ENCODE measurements at regions not wholly inside any gene's neighbourhood (a gene's known extent, or its start where the extent isn't known, plus 50 kb on each side); places are given as distances from the start of the nearest gene placed in this dataset.

DNA sequence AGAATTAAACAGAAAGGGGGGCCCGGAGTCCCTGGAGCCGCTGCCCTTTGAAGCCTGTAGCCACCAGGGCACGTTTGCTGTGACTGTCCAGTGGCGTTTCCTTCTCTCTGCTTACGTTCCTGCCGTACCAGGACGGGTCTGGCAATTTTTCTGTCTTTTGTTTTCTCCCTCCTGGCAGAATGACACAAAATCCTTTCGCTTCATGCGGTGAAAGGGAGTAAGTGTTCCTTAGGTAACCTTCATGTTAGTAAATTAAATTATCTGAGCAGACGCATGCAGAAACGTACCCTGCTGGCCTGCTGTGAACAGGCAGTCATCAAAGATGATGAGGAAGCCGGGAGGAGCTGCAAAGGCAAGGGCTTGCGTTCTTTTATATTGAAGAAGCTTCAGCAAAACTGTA, 299.3 kb upstream of the ARGLU1 start:
- no peak for DNase-seq (ENCODE audit: low read depth)

DNA sequence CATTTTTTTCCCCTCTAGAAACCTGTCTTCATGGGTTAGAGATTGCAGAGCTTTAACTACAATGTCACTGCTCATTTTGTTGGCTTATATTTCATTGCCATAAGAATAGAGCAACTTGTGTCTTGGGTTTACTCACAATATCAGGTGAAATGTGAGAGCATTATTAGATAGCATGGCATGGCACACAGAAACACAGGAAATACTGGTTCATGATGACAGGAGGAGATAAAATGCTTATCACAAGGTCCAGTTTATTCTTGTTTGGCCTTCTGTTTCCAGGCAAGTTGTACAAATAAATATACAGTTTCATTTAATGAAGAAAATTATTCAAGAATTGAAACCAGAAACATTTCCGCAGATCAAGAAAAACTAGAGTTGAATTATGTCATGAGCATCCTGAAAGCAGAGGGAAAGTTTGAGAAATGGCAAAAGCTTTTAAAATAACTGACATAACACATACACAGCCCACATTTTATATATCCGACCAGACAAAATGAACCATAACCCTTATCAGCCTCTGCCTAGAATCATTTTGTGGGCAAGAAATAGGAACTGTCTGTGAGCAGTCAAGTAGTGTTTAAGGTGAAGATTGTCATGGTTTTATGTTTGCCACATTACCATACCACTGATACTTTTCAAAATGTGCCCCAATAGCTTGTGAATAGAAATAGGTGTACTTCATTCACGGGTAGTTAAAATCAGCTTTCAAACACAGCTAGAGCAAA, 297.9 kb upstream of the ARGLU1 start:
- DNase-seq (ENCODE audit: low read depth): no peak

DNA sequence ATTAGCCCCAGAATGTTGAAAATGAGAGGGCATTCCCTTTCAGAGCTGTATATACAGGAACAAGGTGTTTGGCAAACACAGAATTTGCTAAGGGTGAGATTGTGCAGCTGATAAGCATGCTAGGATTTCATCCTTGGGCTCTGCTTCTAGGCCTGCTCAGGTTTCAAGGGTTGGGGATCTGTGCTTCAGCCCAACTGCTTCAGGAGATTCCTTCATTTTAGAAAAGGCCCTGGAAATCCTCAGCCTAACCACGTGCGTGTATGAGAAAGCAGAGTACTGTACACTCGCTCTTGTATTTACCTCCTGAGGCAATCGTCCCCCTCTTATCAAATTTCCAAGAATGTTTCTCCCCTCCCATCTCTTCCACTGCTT, 291.6 kb upstream of the ARGLU1 start:
- no peak for DNase-seq (ENCODE audit: low read depth)

DNA sequence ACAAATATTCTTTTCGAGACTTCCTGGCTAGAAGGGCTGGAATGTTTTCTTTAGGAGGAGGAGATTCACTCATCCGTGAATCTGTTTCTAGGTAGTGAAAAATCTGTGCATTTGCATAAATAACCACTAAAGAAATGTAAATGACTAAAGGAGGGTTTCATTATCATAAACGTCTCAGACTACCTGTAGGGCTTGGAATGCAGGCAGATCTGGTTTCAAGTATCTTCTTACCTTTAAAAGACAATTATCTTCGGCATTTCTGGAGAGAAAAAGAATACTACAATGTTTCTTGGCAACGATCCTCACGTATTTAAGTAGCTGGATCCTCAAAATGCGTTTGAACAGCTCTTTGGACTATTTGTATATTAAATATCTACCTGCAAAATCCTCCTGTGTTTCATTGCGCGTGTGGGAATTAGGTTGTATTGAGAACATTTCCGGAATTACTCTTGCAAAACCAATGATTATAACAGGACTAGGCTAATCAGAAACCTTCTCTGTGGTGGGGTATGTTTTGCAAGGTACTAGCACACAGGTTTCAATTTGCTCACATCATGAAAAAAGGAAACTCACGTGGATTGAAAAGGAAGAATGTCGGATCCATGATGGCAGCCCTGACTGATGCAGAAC, 291.1 kb upstream of the ARGLU1 start:
- DNase-seq (ENCODE audit: low read depth): no peak

DNA sequence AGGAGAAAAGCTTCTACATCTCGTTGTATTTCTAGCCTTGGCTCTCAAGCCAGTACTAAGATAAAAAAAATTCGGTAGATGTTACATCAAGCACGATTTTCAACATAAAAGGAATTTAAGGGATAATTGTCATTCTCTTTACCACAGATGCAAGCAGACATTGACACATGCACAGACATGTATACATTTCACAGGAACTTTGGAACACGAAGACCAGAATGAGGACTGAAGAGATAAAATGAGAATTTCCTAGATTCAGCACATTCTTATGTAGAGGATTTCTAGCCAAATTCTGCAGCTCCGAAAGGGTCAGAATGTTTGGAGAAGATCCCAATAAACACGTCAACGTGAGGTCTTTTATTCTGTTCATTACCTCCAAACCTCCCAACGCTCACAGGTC, 284.5 kb upstream of the ARGLU1 start:
- no peak for DNase-seq (ENCODE audit: low read depth)

DNA sequence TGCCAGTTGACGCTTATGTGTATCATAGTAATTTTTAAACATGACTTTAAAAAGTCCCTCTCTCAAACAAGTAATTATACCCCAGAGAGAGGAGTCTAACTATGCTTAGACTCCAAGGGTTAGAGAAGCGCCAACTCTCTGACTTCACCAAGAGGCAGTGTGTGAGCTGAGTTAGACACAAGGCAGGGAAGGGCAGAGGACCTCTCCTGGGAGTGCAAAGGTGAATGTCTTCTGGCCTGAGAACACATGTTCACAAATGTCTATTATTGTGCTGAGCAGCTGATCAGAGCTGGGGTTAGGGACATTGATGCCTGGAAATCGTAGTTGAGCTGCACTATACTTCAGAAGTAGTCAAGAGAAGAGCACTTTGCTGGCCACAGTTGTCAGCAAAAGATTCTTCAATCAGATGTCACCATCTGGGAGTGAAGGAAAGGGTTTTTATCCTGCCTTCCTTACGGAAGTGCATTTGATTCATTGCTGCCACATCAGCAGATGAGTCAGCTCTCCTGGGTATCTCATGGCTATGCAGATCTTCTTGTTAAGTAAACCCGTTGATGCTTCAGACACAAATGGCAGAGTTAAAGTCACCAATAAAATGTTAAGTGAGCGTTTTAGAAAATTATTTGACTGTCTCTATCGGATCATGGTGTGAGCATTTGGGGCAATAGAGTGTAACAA, 283.2 kb upstream of the ARGLU1 start:
- no peak for DNase-seq (ENCODE audit: low read depth)

DNA sequence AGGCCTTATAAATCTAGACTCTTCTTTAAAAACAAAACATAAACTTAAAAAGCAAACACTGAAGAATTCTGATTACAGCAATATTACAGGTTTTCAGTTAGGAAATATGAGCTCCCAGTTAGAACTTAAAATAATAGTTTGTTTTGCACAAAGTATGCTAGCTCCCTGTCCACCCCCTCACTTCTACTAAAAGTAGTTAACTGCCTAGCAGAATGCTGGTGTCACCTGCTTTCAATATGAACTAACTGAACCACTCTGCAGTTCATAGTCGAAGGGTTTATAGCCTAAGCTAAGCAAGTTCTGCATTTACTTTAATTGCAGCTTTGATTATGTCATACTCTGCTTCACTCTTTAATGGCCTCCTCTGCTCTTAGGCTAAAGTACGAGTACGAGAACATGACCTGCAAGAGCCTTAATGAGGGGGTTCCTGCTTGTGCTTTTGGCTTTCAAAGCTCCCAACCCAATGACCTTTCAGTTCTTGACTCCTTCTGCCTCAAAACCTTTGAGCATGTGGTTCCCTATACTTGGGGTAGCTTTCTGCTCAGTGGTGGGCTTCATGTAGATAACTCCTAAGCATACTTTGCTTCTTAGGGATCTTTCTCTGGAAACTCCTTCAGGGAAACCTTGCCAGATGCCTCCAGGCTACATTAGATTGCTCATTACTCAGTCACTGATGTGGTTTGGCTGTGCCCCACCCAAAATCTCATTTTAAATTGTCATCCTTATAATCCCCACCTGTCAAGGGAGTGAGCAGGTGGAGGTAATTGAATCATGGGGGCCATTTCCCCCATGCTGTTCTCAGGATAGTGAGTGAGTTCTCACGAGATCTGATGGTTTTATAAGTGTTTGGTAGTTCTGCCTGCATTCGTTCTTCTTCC, 278.9 kb upstream of the ARGLU1 start:
- no peak for DNase-seq (ENCODE audit: low read depth)

DNA sequence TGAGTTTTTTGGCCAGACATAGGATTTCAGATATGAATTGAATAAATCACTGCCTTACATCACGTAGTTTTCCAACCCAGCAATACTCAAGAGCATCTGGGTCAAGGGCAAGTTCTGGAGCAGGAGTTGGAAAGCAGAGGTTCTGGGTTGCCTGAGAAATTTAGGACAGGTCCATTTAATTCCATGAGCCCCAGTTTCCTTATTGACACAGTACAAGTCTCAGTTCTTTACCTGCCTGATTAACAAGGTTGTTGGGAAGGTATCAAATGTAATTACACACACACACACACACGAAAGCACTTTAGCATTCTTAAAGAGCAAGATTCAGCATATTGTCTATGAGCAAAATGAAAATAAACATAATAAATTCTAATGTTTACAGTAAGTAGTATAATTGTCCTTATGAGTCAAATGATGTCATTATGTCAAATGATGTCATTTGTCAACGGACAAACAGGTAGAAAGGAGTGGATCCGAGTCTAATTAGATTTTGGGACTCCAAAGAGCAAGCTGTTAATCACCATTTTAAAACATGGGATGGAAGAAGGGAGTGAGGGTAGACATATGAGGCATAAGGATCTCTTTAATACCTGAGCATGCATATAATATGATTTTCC, 268.4 kb upstream of the ARGLU1 start:
- no peak for DNase-seq (ENCODE audit: low read depth)

DNA sequence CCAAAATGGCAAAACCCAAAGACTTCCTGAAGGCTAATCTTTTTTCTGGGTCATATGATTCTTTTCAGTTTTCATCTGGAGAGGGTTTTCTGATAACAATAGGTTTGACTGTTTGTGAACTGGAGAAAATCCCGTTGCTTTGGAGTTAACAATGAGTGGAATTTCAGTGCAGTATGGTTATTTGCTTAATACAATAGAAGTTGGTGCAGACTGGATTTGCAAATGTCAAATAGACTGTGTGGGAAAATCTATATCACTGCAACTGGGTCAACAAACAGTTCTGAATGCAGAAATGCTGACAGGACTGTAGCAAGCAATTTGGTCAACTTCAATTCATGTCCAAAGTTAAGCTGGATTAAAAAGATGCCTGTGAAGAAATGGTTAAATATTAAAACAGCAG, 267.5 kb upstream of the ARGLU1 start:
- DNase-seq (ENCODE audit: low read depth): no peak

DNA sequence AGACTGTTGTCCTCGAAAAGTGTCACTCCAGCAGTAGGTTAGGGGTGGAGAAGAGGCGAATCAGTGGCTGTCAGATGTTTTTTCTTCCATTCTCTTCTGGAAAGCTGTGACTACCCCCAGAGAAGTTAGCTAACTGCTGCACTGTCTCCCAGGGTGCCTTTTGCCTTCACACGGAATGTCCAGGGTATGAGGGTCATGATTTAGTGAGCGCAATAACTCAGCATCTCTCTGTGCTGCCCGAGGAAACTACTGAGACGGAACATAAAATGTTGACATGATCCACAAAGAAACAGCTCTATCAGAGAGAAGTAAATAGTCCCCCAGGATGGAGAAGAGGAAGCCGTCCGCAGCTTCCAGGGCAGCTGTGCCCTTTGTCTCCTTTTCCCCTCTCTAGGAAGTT, 254.0 kb upstream of the ARGLU1 start:
- no peak for DNase-seq (ENCODE audit: low read depth)

DNA sequence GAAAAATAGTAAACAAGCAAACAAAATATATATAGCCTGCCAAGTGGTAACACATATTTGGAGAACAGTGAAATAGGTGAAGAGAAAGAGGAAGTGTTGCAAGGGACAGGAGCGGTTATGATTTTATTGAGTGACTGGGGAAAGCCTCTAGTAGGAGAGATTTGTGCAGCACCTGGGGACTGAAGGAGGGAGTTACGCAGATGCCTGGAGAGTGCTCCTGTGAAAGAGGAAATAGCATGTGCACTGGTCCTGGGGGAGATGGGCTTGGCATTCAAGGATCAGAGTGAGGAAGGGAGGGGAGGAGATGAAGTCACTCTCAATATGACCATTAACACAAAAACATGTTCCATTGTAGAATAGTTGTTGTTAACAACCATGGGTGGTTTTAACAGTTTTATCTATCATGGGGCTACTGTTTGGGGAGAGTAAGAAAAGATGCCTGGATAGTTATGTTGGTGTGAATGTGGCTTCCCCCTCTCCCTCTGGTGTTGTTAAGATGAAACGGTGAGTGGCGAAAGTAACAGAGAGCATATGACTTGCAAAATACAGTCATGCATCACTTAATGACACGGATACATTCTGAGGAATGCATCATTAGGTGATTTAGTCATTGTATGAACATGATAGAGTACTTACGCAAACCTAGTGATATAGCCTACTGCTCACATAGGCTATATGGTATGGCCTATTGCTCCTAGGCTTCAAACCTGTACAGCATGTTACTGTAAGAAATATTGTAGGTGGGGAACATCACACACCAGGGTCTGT, 251.7 kb upstream of the ARGLU1 start:
- no peak for DNase-seq (ENCODE audit: low read depth)

DNA sequence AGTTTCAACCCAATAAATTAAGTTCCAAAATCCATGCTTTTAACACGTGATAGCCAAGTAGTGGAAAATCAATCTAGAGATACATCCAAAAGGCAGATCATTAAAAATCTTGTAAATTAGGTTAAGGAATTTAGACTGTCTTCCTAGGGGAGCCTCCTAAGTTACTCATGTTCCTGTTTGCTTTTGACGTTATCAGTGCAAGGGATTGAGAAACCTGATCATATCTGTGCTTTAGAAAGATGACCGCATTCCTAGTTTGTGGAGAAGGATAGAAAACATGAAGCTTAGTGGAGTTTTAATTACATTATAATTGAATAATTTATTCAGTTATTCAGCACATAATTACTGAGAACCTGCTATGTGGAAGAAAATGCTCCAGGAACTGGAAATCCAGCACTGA, 251.0 kb upstream of the ARGLU1 start:
- DNase-seq (ENCODE audit: low read depth): no peak

DNA sequence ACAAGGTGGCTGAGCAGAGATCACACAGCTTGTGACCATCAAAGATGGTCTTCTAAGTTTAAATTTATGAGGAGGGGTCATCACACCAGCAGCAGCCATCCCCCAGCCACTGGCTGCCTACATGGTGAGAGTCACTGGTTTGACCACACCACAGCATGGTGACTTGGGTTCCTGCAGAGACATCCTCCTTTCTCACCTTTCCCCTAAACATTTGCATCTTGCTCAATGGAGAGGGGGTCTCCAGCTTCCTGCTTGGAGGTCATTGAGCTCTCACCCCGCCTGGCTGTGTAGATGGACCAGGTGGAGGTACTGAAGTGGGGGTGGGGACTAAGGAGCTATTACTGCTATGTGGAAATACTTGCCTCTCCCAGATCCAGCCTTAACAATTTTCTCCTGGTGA, 247.6 kb upstream of the ARGLU1 start:
- DNase-seq (ENCODE audit: low read depth): no peak

DNA sequence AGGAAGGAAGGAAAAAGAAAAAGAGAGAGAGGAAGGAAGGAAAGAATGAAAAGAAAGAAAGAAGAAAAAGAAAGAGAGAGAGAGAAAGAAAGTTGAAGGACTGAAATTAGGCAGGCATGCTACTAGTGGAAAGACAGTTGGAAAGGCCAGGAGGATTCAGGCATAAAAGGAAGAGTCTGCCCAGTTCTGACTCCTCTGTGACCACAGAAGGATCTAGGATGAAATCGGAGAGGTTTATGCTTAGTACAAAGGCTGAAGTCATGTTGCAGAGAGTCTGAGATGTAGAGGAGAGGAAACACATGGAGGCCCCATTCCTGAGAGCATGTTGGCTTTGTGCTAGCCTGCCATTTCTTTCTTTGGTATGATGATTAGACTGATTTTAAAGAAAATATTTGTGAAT, 246.5 kb upstream of the ARGLU1 start:
- DNase-seq (ENCODE audit: low read depth): no peak

DNA sequence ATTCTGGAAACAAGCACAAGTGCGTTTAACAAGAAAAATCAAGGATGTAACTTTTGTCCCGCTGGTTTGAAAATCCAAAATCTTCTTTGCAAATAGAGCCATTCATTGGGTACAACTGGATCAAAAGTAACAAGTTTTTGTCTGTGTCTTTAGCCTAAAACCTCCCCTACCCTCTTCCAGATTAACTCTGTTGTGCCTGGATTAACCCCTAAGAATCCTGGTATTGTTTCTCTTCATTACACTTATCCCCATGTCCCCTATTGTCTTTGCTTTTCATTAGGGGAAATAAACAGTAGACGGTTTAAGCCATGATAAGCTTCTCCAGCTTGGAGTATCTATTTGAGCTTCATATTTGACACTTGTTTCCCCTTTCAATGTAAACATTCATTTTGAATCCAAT, 242.1 kb upstream of the ARGLU1 start:
- DNase-seq (ENCODE audit: low read depth): no peak

DNA sequence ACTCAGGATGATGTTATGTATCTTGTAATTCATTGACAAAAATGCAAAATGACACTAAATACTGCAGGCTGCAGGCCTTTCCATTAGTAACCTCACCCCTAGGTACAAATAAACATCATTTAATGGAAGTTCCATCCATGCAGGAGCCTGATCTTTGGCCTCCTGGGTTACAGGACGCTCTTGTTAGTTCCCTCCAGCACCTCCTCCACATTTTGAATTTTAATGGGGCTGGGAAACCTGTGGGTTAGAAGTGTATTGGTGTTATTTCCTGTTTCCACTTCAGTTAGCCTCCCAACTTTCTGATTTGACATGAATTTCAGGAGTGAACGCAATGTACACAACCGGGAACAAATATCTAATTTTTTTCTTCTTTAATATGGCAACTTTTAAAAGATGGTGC, 237.1 kb upstream of the ARGLU1 start:
- DNase-seq (ENCODE audit: low read depth): no peak

DNA sequence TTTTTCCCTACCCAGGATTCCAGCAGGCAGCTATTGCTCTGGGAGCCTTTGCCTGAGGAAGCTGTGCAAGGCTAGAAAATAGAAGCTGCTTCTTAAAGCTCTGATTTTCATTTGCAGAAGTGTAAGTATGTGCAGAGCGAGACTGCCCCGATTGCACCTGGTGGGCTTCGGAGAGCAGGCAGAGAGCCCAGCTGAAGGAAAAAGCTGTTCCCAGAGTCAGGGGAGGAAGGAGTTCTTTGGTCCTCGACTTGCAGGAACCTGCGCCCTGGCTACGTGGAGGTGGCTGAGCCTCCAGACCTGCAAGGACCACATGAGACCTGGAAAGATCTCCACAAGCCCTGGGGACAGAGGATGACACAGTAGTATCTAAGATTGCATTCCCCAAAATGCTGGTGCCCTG, 235.0 kb upstream of the ARGLU1 start:
- no peak for DNase-seq (ENCODE audit: low read depth)

DNA sequence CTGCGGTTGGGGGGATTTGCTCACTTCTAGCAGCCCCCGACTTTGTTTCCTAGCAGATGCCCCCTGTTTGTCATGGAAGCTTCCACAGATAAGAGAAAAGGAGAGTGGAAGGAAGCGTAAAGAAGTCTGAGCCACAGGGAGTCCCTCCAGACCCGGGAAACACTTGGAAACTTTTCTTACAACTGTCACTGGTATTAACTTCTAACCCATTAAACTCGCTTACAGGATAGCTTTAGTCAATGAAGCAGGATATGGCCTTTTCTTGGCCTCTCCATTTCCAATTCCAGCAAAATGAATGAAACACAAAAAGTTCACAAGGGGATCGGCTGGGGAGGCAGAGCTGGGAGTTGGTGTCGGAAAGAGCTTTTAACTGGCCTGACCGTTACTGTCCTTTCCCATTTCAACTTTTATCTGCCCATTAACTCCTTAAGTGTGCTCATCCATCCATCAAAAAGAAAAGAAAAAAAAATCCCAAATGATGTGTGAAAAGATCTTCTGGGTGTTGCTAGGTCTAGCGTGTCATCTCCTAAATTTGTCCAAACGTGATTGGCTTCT, 231.9 kb upstream of the ARGLU1 start:
- no peak for DNase-seq (ENCODE audit: low read depth)

DNA sequence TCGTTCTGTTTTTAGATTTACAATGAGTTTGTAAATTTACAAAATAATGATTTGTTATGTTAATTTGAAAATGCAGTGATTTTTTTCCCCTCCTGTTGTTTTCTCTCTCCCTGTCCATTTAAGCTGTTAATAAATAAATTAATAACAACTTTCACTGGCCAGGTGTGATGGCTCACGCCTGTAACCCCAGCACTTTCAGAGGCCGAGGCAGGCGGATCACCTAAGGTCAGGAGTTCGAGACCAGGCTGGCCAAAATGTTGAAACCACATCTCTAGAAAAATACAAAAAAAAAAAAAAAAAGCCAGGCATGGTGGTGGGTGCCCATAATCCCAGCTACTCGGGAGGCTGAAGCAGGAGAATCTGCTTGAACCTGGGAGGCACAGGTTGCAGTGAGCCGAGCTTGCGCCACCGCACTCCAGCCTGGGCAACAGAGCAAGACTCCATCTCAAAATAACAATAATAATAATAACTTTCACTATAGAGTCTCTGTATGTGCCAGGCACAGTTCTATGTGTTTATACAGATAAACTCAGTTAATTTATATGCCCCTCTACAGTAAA, 229.2 kb upstream of the ARGLU1 start:
- DNase-seq (ENCODE audit: low read depth): no peak

DNA sequence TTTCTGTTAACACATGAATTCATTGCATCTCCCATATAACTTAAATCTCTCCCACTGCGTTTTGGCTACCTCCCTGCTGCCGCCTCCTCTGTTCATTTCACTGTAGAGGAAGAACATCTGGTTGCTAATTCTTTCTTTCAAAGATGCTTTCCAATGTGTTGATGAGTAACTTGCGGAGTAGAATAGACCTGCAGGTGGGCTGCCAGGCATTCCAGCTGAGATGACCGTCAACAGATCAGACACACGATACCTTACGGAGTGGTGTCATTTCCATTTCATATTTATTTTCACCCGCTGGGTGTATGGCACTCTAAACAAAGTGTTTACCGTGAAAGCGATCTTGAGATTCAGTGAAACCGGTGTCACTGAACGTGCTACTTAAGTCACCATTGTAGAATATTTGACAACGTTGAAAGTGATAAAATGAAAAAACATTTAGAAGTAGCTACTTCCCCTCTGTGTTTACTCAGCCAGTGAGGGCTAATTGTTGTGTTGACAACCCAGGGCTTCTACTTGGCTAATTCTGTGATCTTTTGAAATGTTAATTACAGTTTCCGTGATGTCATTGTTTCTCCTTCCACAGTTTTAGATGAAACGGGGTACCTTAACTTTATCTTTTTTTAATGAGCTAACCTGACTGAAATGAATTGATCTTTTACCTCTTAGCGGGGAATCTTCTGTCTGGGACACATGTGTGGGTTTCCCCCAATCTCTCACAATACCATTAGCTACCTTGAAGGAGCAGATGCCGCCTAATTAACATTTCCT, 228.5 kb upstream of the ARGLU1 start:
- no peak for DNase-seq (ENCODE audit: low read depth)

Data from HS-27A (cell line).